ENCODE measurements at regions not wholly inside any gene's neighbourhood (a gene's known extent, or its start where the extent isn't known, plus 50 kb on each side); places are given as distances from the start of the nearest gene placed in this dataset.
A peak's percentile ranks its signal among the peaks of the same experiment; 100 is the strongest.

DNA sequence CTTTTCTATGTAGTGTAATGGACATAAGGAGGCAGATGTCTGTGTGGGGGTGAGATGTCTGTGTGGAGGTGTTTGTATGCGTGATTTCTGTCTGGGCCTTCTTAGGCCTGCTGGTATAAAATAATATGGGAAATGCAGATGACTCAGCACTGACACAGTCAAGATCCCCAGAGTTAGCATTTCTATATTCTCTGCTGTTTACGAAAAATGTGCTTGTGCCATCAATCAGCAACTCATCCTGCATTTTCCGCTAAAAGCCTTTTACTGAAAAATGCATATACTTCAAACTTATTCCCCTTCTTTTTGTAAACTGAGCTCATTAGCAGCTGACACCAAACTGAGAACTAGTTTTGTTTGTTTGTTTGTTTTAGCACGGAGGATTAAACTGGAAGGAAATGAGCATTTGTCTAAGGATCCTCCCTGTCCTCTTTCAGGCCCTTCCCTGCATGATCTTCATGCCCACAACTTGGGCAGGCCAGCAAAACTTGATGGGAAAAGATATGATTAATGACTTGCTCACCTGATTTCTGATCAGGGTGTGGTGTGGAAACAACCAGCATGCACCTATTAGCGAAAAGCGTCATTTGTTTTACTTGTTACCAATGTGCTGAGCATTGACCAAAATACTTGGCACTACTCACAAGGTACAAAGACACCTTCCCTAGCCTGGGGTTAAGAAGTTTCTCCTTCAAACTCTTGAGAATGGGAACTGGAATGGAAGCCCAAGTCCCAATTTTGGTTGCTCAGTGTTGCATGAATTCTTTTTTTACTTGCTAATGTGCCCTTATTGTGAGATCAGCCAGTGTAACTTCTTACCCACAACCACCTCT, 77.4 kb downstream of the NDUFS5 start:
- 54 to 59% methylated on average over 6 of the region's 6 CpGs for WGBS, 2 donors

DNA sequence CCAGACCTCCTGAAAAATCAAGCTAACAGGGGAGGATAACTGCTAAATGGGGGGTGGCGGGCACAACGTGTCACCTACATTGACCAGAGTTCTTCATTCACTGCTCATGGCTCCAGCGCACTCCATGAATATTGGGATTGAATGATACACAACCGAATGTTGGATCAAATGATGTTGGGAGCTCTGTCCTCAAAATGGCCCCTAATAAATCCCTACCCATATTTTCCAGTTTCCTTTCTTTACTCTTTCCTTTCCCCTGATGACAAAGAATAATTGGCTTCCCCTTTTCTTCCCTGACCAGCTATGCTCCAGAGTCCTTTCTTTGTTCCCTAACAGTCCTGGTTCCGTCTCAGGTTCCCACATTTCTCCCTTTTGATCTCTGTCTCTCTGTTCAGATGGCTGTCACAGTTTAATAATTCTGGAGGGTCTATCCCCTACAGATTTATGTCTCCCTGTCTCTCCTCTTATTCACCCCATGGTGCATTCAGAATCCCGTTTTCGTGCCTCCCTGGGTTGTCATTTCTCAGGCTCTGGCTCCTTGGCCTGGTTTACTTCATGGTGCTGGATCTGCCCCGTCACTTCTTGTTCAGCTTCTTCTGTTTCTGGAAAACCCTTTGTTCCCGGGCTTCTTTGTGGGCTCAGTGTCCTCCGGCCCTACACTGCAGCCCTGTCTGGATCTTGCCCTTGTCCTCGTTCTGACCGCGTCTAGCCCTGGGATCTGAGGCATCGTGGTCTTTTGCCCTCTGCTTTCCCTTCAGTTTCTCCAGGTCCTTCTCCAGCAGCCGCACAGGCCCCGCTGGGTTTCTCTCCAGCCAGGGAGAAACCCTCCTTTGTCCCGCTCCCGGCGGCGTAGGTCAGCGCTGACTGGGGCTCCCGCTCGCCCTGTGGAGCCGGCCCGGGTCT, 78.3 kb downstream of the NDUFS5 start:
- WGBS, 2 donors: 24% methylated on average over 21 to 25 of the region's 25 CpGs
- intact Hi-C loops (cut with DNase I; ENCODE audit: low total_unique reads): loop anchor here (10.0 kb wide), 1 partner anchor 90 kb away; no protein-coding TSS in a partner anchor
- H3K4me3 ChIP-seq (ENCODE audit: low read depth, poor library complexity, severe bottlenecking): peak overlapping the region; percentile 77
- no peak for TF ChIP-seq POLR2A (IDR thresholded peaks at IDR 0.05)
- TF ChIP-seq, protein P1, sequence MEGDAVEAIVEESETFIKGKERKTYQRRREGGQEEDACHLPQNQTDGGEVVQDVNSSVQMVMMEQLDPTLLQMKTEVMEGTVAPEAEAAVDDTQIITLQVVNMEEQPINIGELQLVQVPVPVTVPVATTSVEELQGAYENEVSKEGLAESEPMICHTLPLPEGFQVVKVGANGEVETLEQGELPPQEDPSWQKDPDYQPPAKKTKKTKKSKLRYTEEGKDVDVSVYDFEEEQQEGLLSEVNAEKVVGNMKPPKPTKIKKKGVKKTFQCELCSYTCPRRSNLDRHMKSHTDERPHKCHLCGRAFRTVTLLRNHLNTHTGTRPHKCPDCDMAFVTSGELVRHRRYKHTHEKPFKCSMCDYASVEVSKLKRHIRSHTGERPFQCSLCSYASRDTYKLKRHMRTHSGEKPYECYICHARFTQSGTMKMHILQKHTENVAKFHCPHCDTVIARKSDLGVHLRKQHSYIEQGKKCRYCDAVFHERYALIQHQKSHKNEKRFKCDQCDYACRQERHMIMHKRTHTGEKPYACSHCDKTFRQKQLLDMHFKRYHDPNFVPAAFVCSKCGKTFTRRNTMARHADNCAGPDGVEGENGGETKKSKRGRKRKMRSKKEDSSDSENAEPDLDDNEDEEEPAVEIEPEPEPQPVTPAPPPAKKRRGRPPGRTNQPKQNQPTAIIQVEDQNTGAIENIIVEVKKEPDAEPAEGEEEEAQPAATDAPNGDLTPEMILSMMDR (IDR thresholded peaks at IDR 0.05): no peak
- DNase-seq (ENCODE audit: low spot score in 2 of 2): no peak

More for the DNA sequence above, 77.4 kb downstream of the NDUFS5 start:
- DNase-seq (ENCODE audit: low spot score in 2 of 2): peak in 1 of 2 donors; percentile 79
- no peak overlapping the region for H3K4me3 ChIP-seq (ENCODE audit: low read depth, poor library complexity, severe bottlenecking)
- intact Hi-C loops (cut with DNase I; ENCODE audit: low total_unique reads): loop anchor here (2.0 to 10.0 kb wide), 2 partner anchors 91 to 157 kb away; no protein-coding TSS in a partner anchor
- TF ChIP-seq, protein P1 (IDR thresholded peaks at IDR 0.05): no peak
- TF ChIP-seq POLR2A (IDR thresholded peaks at IDR 0.05): no peak

DNA sequence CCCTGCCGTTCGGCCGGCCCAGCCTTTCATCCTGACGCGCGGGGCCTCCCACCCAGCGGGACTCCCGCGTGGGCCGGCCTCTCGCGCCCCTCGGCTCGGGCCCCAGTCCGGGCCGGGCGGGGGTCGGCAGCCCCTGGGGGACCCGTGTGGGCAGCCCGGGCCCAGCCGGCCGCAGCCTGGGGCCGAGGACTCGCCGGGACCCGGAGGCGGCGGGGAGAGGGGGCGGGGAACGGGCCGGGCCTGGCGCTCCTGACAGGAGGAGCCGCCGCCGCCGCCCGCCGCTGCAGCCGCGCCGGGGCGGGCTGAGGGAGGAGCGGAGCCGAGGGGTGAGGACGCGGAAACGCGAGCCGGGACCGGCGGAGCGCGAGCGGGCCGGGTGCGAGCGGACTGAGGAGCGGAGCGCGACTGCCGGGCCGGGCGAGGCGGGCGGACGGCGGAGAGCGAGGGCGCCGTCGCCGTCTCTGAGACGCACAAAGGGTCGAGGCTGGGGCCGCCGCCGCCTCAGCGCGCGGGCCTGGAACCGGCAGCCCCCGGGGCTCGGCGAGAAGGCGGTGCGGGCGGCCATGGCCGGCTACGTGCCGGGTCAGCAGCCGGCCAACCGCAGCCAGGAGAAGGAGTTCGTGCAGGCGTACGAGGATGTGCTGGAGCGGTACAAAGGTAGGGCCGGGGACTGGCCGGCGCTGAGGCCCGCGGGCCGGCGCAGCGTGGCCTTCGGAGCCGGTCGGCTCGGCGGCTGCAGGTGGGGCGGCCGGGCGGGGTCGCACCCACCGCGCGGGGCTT, 79.1 kb downstream of the NDUFS5 start:
- WGBS, 2 donors: 0% methylated on average over 42 to 50 of the region's 116 CpGs
- H3K4me3 ChIP-seq (ENCODE audit: low read depth, poor library complexity, severe bottlenecking): peak overlapping the region; percentile 77
- TF ChIP-seq, protein P1 (IDR thresholded peaks at IDR 0.05): no peak
- no peak for TF ChIP-seq POLR2A (IDR thresholded peaks at IDR 0.05)
- intact Hi-C loops (cut with DNase I; ENCODE audit: low total_unique reads): loop anchor here (10.0 kb wide), 1 partner anchor 90 kb away; no protein-coding TSS in a partner anchor
- DNase-seq (ENCODE audit: low spot score in 2 of 2): peak; percentile 53 to 95

DNA sequence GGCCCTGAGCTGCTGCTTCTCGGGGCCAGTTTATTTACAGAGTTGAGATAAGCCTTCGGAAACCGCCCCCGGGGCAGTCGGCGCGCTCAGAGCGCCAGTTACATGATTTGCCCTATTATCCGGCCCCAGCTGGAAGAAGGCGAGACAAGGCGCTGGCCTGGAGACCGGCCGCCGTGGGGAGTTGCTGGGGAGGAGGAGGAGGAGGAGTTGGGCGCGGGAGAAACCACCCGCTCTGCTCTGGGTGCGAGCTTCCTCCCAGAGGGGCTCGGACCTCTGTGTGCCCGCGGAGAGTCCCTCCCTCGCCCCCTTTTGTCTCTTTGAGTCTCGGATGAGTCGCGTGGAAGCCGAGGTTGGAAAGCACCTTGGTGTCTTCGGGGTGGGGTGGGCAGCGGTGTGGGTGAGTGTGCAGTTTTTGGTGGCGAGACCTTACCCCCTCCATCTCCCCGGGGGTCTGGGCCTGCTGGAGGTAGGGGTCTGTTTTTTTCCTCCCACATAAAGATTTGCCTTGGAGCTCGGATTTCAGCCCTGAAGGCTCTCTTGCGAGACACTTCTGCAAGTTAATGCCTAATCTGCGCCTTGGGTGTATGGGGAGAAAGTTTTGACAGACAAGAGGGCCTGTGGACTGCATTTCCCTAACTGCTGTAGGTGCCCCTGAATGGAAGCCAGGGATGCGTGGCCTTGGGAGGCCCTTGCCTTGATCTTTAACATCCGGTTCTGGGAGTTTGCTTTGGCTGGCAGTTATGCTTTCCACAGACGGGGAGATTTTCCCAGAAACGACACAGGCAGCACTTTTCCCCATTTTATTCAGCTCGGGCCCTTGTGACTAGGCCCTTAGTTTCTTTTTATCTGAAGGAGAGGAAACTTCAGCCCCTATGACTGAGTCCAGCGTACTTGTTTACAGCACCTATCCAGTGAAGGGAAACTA, 80.0 kb downstream of the NDUFS5 start:
- peak overlapping the region; percentile 77 for H3K4me3 ChIP-seq (ENCODE audit: low read depth, poor library complexity, severe bottlenecking)
- WGBS, 2 donors: 1 to 2% methylated on average over 30 to 39 of the region's 39 CpGs
- intact Hi-C loops (cut with DNase I; ENCODE audit: low total_unique reads): loop anchor here (10.0 kb wide), 1 partner anchor 89 kb away; no protein-coding TSS in a partner anchor
- no peak for DNase-seq (ENCODE audit: low spot score in 2 of 2)
- no peak for TF ChIP-seq POLR2A (IDR thresholded peaks at IDR 0.05)
- TF ChIP-seq, protein P1 (IDR thresholded peaks at IDR 0.05): no peak
